Uterus (tissue), 2 donors: ENCODE measurements at regions not wholly inside any gene's neighbourhood (a gene's known extent, or its start where the extent isn't known, plus 50 kb on each side); places are given as distances from the start of the nearest gene placed in this dataset.

Experiments
- CTCF ChIP-seq, 4 experiments: fragments of 200-600 bp in 2 of 4; fragments of 450-650 bp in 2 of 4; sonication (generic) in 2 of 4; IDR thresholded peaks; one replicate each; pipeline ENCODE4 v1.5.1; 2016 to 2019; ENCODE audit warnings: antibody characterized with exemption in 4 of 4, mild to moderate bottlenecking in 2 of 4, moderate library complexity in 1 of 4
- POLR2A ChIP-seq, 2 donors: fragments of 450-650 bp; IDR thresholded peaks; one replicate each; pipeline ENCODE4 v1.6.1; 2016; ENCODE audit warnings: antibody characterized with exemption in 2 of 2, mild to moderate bottlenecking in 1 of 2, moderate library complexity in 1 of 2

GRCh38 chr6:19558934-19559333 is 278.2 kb upstream of the ID4 start:
- TF ChIP-seq CTCF (IDR thresholded peaks at IDR 0.05) = no peak
- TF ChIP-seq POLR2A (IDR thresholded peaks at IDR 0.05) = no peak
